ENCODE measurements at regions not wholly inside any gene's neighbourhood (a gene's known extent, or its start where the extent isn't known, plus 50 kb on each side); places are given as distances from the start of the nearest gene placed in this dataset.
"Not testable (repeated sequence)": the region's sequence is repeated elsewhere in the genome, so short reads cannot be mapped to it uniquely, and the experiment has no call there.

DNA sequence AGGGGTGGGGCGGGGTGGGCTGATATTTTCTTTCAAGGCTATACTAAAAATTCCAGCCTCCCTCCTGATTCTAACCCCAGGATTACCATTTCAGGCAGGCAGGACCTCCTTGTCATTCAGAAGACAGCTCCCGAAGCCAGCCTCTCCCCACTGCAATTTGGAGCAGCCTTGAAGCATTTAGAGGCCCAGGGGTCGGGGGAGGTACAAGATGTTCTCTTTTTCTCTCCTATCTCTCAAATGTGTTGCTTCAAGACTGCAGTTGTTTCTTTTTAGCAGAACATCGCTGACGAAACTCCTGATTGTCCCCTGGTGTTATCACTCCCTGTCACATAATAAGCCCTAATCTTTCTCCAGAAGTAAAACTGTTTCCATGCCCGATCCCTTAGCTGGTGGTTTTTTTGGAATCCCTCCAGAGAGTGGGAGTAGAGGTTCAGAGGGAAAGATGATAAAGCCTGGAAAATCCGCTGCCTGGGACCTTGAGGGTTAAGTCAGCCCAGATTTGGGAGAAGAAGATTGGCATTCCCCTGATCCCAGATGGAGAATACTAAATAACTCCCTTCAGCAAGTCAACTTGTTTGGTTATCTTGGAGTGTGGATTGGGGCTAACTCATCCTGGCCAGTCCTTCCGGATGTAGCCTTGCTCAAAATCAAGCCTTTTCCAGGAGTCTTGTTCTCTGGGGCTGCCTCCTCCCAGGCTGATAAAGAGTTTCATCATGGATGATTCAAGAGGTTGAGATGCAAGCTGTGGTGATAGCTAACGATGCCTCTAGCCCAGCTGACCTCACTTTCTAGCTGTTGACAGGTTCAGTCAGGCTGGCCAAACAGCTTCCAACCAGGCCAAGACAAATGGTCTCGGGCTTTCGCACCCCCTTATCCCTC lies 71.3 kb downstream of the SOX9 start:
- TF ChIP-seq, protein P1, sequence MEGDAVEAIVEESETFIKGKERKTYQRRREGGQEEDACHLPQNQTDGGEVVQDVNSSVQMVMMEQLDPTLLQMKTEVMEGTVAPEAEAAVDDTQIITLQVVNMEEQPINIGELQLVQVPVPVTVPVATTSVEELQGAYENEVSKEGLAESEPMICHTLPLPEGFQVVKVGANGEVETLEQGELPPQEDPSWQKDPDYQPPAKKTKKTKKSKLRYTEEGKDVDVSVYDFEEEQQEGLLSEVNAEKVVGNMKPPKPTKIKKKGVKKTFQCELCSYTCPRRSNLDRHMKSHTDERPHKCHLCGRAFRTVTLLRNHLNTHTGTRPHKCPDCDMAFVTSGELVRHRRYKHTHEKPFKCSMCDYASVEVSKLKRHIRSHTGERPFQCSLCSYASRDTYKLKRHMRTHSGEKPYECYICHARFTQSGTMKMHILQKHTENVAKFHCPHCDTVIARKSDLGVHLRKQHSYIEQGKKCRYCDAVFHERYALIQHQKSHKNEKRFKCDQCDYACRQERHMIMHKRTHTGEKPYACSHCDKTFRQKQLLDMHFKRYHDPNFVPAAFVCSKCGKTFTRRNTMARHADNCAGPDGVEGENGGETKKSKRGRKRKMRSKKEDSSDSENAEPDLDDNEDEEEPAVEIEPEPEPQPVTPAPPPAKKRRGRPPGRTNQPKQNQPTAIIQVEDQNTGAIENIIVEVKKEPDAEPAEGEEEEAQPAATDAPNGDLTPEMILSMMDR (IDR thresholded peaks at IDR 0.05; ENCODE audit: low read depth, low read length, missing control alignments) = no peak
- DNase-seq (ENCODE audit: extremely low read depth, low read depth) = no peak
- H3K4me3 ChIP-seq (replicated peaks; ENCODE audit: low read depth, low read length) = no peak overlapping the region

DNA sequence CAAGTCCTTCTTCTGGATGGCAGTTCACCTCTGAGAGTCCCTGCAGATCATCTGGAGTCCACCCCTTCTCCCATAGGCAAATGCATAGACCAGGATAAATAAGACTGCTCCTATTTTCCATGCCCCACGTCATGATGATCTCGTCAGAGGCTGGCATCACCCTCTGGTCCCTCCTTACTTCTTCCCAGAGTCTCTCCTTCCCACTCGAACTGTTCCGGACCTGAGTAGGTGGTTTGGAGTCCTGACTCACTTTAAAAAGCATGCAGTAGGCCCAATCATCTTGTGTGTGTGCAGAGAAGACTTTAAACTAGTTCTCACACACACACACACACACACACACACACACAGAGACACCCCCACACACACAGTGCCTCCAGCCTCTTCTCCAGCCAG lies 72.0 kb downstream of the SOX9 start:
- no peak overlapping the region for H3K4me3 ChIP-seq (replicated peaks; ENCODE audit: low read depth, low read length)
- TF ChIP-seq, protein P1 (IDR thresholded peaks at IDR 0.05; ENCODE audit: low read depth, low read length, missing control alignments) = no peak
- DNase-seq (ENCODE audit: extremely low read depth, low read depth) = no peak

- DNase-seq (ENCODE audit: extremely low read depth, low read depth) = no peak
- no peak overlapping the region for H3K4me3 ChIP-seq (replicated peaks; ENCODE audit: low read depth, low read length)
- TF ChIP-seq, protein P1 (IDR thresholded peaks at IDR 0.05; ENCODE audit: low read depth, low read length, missing control alignments) = no peak
Observed at GRCh38 chr17:72193391-72194106, 72.7 kb downstream of the SOX9 start.

GRCh38 chr17:72194107-72194440 lies 73.3 kb downstream of the SOX9 start:
- H3K4me3 ChIP-seq (replicated peaks; ENCODE audit: low read depth, low read length); DNase-seq (ENCODE audit: extremely low read depth, low read depth): not testable (repeated sequence)

GRCh38 chr17:72199256-72199655 lies 78.4 kb downstream of the SOX9 start:
- H3K4me3 ChIP-seq (replicated peaks; ENCODE audit: low read depth, low read length) = no peak overlapping the region
- TF ChIP-seq, protein P1 (IDR thresholded peaks at IDR 0.05; ENCODE audit: low read depth, low read length, missing control alignments) = no peak

GRCh38 chr17:72204742-72205141 lies 83.9 kb downstream of the SOX9 start:
- no peak for DNase-seq (ENCODE audit: extremely low read depth, low read depth)
- H3K4me3 ChIP-seq (replicated peaks; ENCODE audit: low read depth, low read length) = no peak overlapping the region
- TF ChIP-seq, protein P1 (IDR thresholded peaks at IDR 0.05; ENCODE audit: low read depth, low read length, missing control alignments) = no peak

More at GRCh38 chr17:72199256-72199655, 78.4 kb downstream of the SOX9 start:
- DNase-seq (ENCODE audit: extremely low read depth, low read depth) = no peak

GRCh38 chr17:72205357-72205756 lies 84.5 kb downstream of the SOX9 start:
- DNase-seq (ENCODE audit: extremely low read depth, low read depth) = no peak
- TF ChIP-seq, protein P1 (IDR thresholded peaks at IDR 0.05; ENCODE audit: low read depth, low read length, missing control alignments) = no peak
- H3K4me3 ChIP-seq (replicated peaks; ENCODE audit: low read depth, low read length) = no peak overlapping the region

Measured in HFF-Myc (cell line).